Common myeloid progenitor, CD34-positive (primary cell): ENCODE measurements at regions not wholly inside any gene's neighbourhood (a gene's known extent, or its start where the extent isn't known, plus 50 kb on each side); places are given as distances from the start of the nearest gene placed in this dataset.

Experiments
- CTCF ChIA-PET: fragments of 350-600 bp; sonication (Branson Sonifier 250); formaldehyde crosslinking; loops from one replicate; lab custom pipeline; 2021; ENCODE audit warnings: antibody characterized with exemption; lab: Charles Lee
- POLR2A ChIA-PET: fragments of 350-600 bp; sonication (Branson Sonifier 250); formaldehyde crosslinking; loops from one replicate; lab custom pipeline; 2021; ENCODE audit warnings: antibody characterized with exemption; lab: Charles Lee
- DNase-seq, 3 donors: peaks; one replicate each; pipeline versions ENCODE4 v3.0.0 to v3.0.0-alpha.2; 2013
- H3K27ac ChIP-seq, 2 experiments: 1 replicate in 1 of 2; 2 replicates in 1 of 2; pipeline ENCODE4 v1.7.0; 2013; ENCODE audit warnings: inconsistent platforms in 2 of 2, low read length in 2 of 2, mild to moderate bottlenecking in 2 of 2, low read depth in 1 of 2, moderate library complexity in 1 of 2; ENCODE audit not compliant: severe bottlenecking in 2 of 2, insufficient read depth in 1 of 2, poor library complexity in 1 of 2
- H3K27me3 ChIP-seq, 5 experiments: replicated peaks in 2 of 5; 1 replicate in 3 of 5; 2 replicates in 2 of 5; pipeline versions ENCODE4 v1.6.1 to v1.7.0; 2013; ENCODE audit warnings: low read length in 4 of 5, mild to moderate bottlenecking in 2 of 5, moderate library complexity in 2 of 5, inconsistent platforms in 1 of 5; ENCODE audit not compliant: insufficient read depth in 5 of 5, control insufficient read depth in 4 of 5
- H3K36me3 ChIP-seq, 4 experiments: 1 replicate in 2 of 4; 2 replicates in 2 of 4; pipeline versions ENCODE4 v1.6.1 to v1.7.0; 2013; ENCODE audit warnings: low read length in 3 of 4, control low read depth in 1 of 4, mild to moderate bottlenecking in 1 of 4; ENCODE audit not compliant: control insufficient read depth in 4 of 4, insufficient read depth in 4 of 4
- H3K4me1 ChIP-seq, 4 experiments: 1 replicate in 3 of 4; 2 replicates in 1 of 4; pipeline versions ENCODE4 v1.6.1 to v1.7.1; 2013; ENCODE audit warnings: low read length in 3 of 4, mild to moderate bottlenecking in 3 of 4, control low read depth in 1 of 4, inconsistent platforms in 1 of 4, moderate library complexity in 1 of 4; ENCODE audit not compliant: control insufficient read depth in 4 of 4, insufficient read depth in 4 of 4; ENCODE audit errors: control extremely low read depth in 1 of 4
- H3K4me3 ChIP-seq, 7 experiments: 1 replicate in 4 of 7; 2 replicates in 3 of 7; pipeline versions ENCODE4 v1.5.1 to v1.7.0; 2013; ENCODE audit warnings: mild to moderate bottlenecking in 7 of 7, low read length in 6 of 7, moderate library complexity in 6 of 7, inconsistent platforms in 2 of 7, low read depth in 2 of 7, control low read depth in 1 of 7; ENCODE audit not compliant: insufficient read depth in 4 of 7, control insufficient read depth in 1 of 7; ENCODE audit errors: extremely low read depth in 1 of 7
- H3K9me3 ChIP-seq, 5 experiments: 1 replicate in 4 of 5; 2 replicates in 1 of 5; pipeline versions ENCODE4 v1.6.1 to v1.7.1; 2013; ENCODE audit warnings: low read length in 4 of 5, mild to moderate bottlenecking in 2 of 5, inconsistent platforms in 1 of 5, low read depth in 1 of 5, moderate library complexity in 1 of 5; ENCODE audit not compliant: control insufficient read depth in 4 of 5, insufficient read depth in 2 of 5; ENCODE audit errors: control extremely low read depth in 1 of 5
- WGBS: methylation state at CpG from one replicate; pipeline ENCODE4 v1.1.5; 2013; ENCODE audit not compliant: insufficient coverage; 5-methylcytosine and 5-hydroxymethylcytosine counted together

DNA sequence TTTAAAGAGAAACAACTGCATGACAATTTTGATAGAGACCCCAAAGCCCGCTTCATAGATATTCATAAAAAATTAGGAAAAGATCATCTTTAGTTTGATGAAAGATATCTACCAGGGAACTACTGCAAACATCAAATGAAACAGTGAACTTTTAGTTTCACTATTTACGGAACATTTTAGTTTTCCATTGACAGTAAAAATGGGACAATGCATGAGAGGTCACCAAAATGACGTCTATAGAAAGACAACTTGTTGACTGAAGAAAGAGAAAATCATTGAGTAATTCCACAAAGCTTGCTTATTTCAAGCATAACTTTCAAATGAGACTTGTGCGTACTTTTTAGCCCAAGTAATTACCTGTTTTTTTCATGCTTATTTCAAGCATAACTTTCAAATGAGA is 411.4 kb downstream of the HLX start:
- ChIA-PET CTCF (no interaction called here), POLR2A (no interaction called here)
- no peak overlapping the region for H3K27ac ChIP-seq
- H3K27me3 ChIP-seq = no peaks in the 10 kb centered on the region
- DNase-seq = no peak
- H3K9me3 ChIP-seq = no peaks in the 10 kb centered on the region
- 100% methylated on average over 2 of the region's 4 CpGs for WGBS
- no peak overlapping the region for H3K4me3 ChIP-seq
- H3K36me3 ChIP-seq = no peaks in the 10 kb centered on the region
- no peaks in the 10 kb centered on the region for H3K4me1 ChIP-seq

DNA sequence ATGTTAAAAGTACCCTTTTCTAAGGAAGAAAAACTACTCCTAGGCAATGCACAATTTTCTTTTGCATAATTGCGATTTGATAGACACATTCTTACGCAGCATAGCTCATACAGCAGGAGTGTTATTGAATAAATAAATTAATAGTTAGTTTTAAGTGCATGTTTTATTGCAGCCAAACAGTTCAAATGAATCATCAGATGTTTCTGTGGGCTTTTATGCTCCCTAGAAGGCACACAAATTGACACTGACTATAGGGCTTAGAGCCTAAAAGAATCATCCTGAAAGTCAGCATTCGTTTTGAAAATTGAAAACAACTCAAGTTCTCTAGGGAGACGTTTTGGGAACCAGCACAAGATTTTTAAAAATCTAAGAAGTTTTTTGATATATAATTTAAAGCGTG is 411.9 kb downstream of the HLX start:
- H3K9me3 ChIP-seq = no peaks in the 10 kb centered on the region
- no peaks in the 10 kb centered on the region for H3K27me3 ChIP-seq
- H3K36me3 ChIP-seq = no peaks in the 10 kb centered on the region
- H3K4me1 ChIP-seq = no peaks in the 10 kb centered on the region
- H3K27ac ChIP-seq = no peak overlapping the region
- 100% methylated on average over 1 of the region's 5 CpGs for WGBS
- no peak for DNase-seq
- H3K4me3 ChIP-seq = no peak overlapping the region
- CTCF ChIA-PET = no interaction called here
- POLR2A ChIA-PET = interaction anchor here (0.6 kb wide), 1 partner anchor 1281 kb away, joined by 3 read pairs; no protein-coding TSS in a partner anchor

DNA sequence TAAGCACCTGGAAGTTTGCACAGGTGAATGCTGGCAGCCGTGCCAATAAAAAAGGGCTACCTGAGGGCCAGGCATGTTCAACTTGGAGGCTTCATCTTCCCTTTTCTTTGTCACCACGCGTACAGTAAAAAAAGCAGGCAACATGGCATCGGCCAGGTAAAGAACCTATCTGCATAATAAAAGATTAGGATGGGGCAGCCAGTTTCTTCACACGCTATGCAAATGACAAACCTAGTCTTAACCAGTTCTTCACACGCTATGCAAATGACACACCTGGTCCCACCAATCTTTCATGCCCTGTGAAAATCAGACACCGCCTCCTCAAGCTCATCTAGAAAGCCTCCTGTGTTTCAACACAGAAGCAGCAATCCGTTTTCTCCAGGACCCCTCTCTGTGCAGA is 413.4 kb downstream of the HLX start:
- Histone ChIP-seq H3K4me1 (no peaks in the 10 kb centered on the region), H3K9me3 (no peaks in the 10 kb centered on the region), H3K27me3 (no peaks in the 10 kb centered on the region), H3K27ac (no peak overlapping the region), H3K4me3 (no peak overlapping the region), H3K36me3 (no peaks in the 10 kb centered on the region)
- CTCF ChIA-PET = no interaction called here
- 95% methylated on average over 8 of the region's 8 CpGs for WGBS
- POLR2A ChIA-PET = no interaction called here
- no peak for DNase-seq

DNA sequence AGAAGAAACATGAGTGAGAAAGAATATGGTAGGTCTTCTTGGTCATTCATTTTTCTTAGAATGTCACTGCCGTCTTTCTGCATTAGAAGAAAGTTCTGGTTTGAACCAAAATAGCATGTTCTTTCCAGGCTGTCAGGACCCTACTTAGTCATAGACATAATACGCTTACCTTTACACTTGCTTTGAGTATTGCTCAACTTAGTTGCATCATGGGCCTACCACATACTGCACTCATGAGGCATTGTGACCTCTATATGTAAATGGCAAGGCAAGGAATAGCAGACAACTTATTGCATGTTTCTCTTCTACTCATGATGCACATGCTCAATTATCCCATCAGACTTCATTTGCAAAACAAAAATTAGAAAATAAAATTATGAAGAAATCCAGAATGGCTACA is 415.0 kb downstream of the HLX start:
- Histone ChIP-seq H3K36me3 (no peaks in the 10 kb centered on the region), H3K4me1 (no peaks in the 10 kb centered on the region), H3K9me3 (peaks cover 0 to 2% (median 0%) of the 10 kb centered on the region in 5 experiments), H3K27me3 (no peaks in the 10 kb centered on the region), H3K4me3 (no peak overlapping the region), H3K27ac (no peak overlapping the region)
- 77% methylated on average over 2 of the region's 2 CpGs for WGBS
- DNase-seq = no peak
- ChIA-PET CTCF (no interaction called here), POLR2A (no interaction called here)

DNA sequence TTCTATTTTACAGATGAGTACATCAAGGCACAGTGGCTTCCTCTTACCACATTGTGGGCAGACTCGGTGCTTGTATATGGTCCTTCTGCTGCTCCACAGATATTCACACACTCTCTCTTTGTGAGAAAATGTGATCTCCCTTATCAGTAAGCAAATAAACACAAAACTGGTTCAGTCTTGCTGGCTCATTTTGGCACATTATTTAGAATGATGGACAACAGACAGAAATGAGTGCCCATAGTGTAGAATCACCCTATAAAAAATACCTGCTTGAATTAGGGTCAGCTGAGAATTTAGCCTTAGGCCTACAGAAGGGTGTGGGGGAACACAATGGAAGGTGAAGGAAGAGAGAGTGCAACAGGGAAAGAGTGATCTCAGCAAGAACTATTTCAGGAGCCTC is 423.1 kb downstream of the HLX start:
- ChIA-PET POLR2A (no interaction called here), CTCF (no interaction called here)
- Histone ChIP-seq H3K4me1 (no peaks in the 10 kb centered on the region), H3K36me3 (no peaks in the 10 kb centered on the region), H3K27ac (no peak overlapping the region), H3K27me3 (no peaks in the 10 kb centered on the region), H3K4me3 (no peak overlapping the region), H3K9me3 (peaks cover 0 to 2% (median 0%) of the 10 kb centered on the region in 5 experiments)
- WGBS = 100% methylated on average over 1 of the region's 1 CpG
- DNase-seq = no peak

DNA sequence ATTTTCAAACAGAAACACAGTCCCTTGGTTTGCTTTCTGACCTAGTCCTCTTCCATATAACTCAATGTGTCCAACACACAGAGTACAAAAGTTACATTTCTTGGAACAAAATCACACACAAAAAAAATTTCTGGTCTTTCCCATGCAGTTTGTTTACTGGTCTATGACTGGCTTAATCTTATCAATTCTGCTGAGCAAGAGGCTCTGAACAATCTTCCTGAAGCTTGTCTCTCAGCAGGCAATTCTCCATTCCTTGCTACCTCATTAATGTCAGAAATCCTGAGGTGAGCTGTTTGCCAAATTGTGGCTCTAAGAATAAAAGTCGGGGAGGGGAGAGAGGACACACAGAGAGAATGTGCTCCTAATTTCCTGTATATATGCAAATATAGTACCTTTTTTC is 423.6 kb downstream of the HLX start:
- WGBS = no CpG with 5 or more reads among the region's 1 CpG
- POLR2A ChIA-PET = no interaction called here
- CTCF ChIA-PET = no interaction called here

DNA sequence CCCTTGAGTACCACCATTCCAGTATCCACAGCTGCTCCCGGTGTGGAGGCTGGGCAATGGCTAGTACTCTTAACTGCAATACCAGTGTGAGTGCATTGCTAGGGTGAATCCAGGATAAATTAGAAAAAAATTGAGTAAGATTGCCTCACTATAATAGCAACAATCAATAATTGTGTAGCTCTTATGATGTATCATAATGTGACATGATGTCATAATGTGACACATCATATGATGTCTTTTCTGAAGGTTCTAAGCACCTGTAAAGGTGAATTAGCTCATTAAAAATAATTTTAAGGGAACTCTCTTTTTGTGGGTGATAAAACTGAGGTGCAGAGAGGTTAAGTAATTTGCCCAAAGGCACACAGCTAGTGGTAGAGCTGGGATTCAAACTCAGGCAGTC is 424.4 kb downstream of the HLX start:
- no CpG with 5 or more reads among the region's 1 CpG for WGBS
- H3K27ac ChIP-seq = no peak overlapping the region
- H3K4me3 ChIP-seq = no peak overlapping the region
- DNase-seq = no peak
- CTCF ChIA-PET = no interaction called here
- no peaks in the 10 kb centered on the region for H3K36me3 ChIP-seq
- H3K27me3 ChIP-seq = no peaks in the 10 kb centered on the region
- POLR2A ChIA-PET = no interaction called here
- H3K4me1 ChIP-seq = no peaks in the 10 kb centered on the region
- peaks cover 0 to 3% (median 0%) of the 10 kb centered on the region in 5 experiments for H3K9me3 ChIP-seq

More for the DNA sequence above, 423.6 kb downstream of the HLX start:
- Histone ChIP-seq H3K27me3 (no peaks in the 10 kb centered on the region), H3K4me3 (no peak overlapping the region), H3K9me3 (peaks cover 0 to 2% (median 0%) of the 10 kb centered on the region in 5 experiments), H3K27ac (no peak overlapping the region), H3K36me3 (no peaks in the 10 kb centered on the region), H3K4me1 (no peaks in the 10 kb centered on the region)
- DNase-seq = no peak
